HAP-1 (cell line): ENCODE measurements at regions not wholly inside any gene's neighbourhood (a gene's known extent, or its start where the extent isn't known, plus 50 kb on each side); places are given as distances from the start of the nearest gene placed in this dataset.
"Not testable (repeated sequence)": the region's sequence is repeated elsewhere in the genome, so short reads cannot be mapped to it uniquely, and the experiment has no call there.

Source experiments
- DNase-seq, 2 experiments: peaks; one replicate each; pipeline ENCODE4 v3.0.0-alpha.2; 2016 to 2020; ENCODE audit warnings: low spot score in 2 of 2
- H3K27me3 ChIP-seq: fragments of 250-450 bp; sonication (Bioruptor Pico); 2 replicates; pipeline ENCODE4 v1.5.1; 2020; ENCODE audit warnings: low read depth, mild to moderate bottlenecking, moderate library complexity
- H3K36me3 ChIP-seq: fragments of 250-450 bp; sonication (Bioruptor Pico); replicated peaks from 2 replicates; pipeline ENCODE4 v1.5.1; 2020; ENCODE audit warnings: mild to moderate bottlenecking
- H3K4me1 ChIP-seq: fragments of 250-450 bp; sonication (Bioruptor Pico); 2 replicates; pipeline ENCODE4 v1.5.1; 2020; ENCODE audit warnings: mild to moderate bottlenecking
- H3K4me3 ChIP-seq: fragments of 250-450 bp; sonication (Bioruptor Pico); 2 replicates; pipeline ENCODE4 v1.5.1; 2020; ENCODE audit warnings: mild to moderate bottlenecking, moderate library complexity
- H3K9me3 ChIP-seq: fragments of 250-450 bp; sonication (Bioruptor Pico); 2 replicates; pipeline ENCODE4 v1.5.1; 2020; ENCODE audit warnings: mild to moderate bottlenecking, moderate library complexity
- in situ Hi-C: fragments of 300-500 bp; cut with MboI; formaldehyde crosslinking; loops from 3 replicates; pipeline ENCODE4 v1.14.3; 2020; ENCODE audit warnings: low sequenced_read_pairs, inconsistent platforms, mixed read lengths

- Histone ChIP-seq H3K9me3 (peaks cover 27% of the 10 kb centered on the region), H3K4me1 (no peaks in the 10 kb centered on the region), H3K4me3 (no peak overlapping the region), H3K27me3 (no peaks in the 10 kb centered on the region), H3K36me3 (no peaks in the 10 kb centered on the region)
- in situ Hi-C loops = no loop called here
- DNase-seq = no peak
These were observed 1512.7 kb upstream of the TPTE start for GRCh38 chr21:9008636-9009035.

GRCh38 chr21:9009267-9010016, 1511.9 kb upstream of the TPTE start:
- H3K36me3 ChIP-seq, DNase-seq, in situ Hi-C loops, H3K27me3 ChIP-seq, H3K4me1 ChIP-seq, H3K4me3 ChIP-seq: not testable (repeated sequence)
- H3K9me3 ChIP-seq = peaks cover 25% of the 10 kb centered on the region

GRCh38 chr21:9010121-9010795, 1511.1 kb upstream of the TPTE start:
- H3K36me3 ChIP-seq, DNase-seq, H3K4me1 ChIP-seq, in situ Hi-C loops, H3K27me3 ChIP-seq, H3K4me3 ChIP-seq: not testable (repeated sequence)
- H3K9me3 ChIP-seq = peaks cover 25% of the 10 kb centered on the region

GRCh38 chr21:9010936-9011890, 1510.2 kb upstream of the TPTE start:
- in situ Hi-C loops, DNase-seq: not testable (repeated sequence)
- peaks cover 27% of the 10 kb centered on the region for H3K9me3 ChIP-seq

GRCh38 chr21:9011916-9012315, 1509.5 kb upstream of the TPTE start:
- H3K4me1 ChIP-seq, in situ Hi-C loops, H3K4me3 ChIP-seq, H3K27me3 ChIP-seq, DNase-seq, H3K36me3 ChIP-seq: not testable (repeated sequence)
- H3K9me3 ChIP-seq = peaks cover 27% of the 10 kb centered on the region

More at GRCh38 chr21:9010936-9011890, 1510.2 kb upstream of the TPTE start:
- not testable (repeated sequence) for H3K4me1 ChIP-seq, H3K27me3 ChIP-seq, H3K36me3 ChIP-seq, H3K4me3 ChIP-seq

GRCh38 chr21:9013502-9014242, 1507.7 kb upstream of the TPTE start:
- H3K9me3 ChIP-seq = peaks cover 20% of the 10 kb centered on the region
- H3K27me3 ChIP-seq, H3K36me3 ChIP-seq, H3K4me3 ChIP-seq, in situ Hi-C loops, DNase-seq, H3K4me1 ChIP-seq: not testable (repeated sequence)

GRCh38 chr21:9014243-9014734, 1507.1 kb upstream of the TPTE start:
- H3K4me3 ChIP-seq, H3K36me3 ChIP-seq, in situ Hi-C loops, H3K27me3 ChIP-seq, H3K4me1 ChIP-seq, DNase-seq: not testable (repeated sequence)
- peaks cover 19% of the 10 kb centered on the region for H3K9me3 ChIP-seq

- peaks cover 13% of the 10 kb centered on the region for H3K9me3 ChIP-seq
- H3K36me3 ChIP-seq, DNase-seq, H3K27me3 ChIP-seq, in situ Hi-C loops, H3K4me1 ChIP-seq, H3K4me3 ChIP-seq: not testable (repeated sequence)
These were observed 1505.7 kb upstream of the TPTE start for GRCh38 chr21:9015483-9016197.

GRCh38 chr21:9017206-9017605, 1504.2 kb upstream of the TPTE start:
- H3K4me1 ChIP-seq, in situ Hi-C loops, DNase-seq: not testable (repeated sequence)

GRCh38 chr21:9018731-9019253, 1502.6 kb upstream of the TPTE start:
- DNase-seq, H3K9me3 ChIP-seq, H3K4me3 ChIP-seq, in situ Hi-C loops, H3K4me1 ChIP-seq, H3K27me3 ChIP-seq, H3K36me3 ChIP-seq: not testable (repeated sequence)

More at GRCh38 chr21:9017206-9017605, 1504.2 kb upstream of the TPTE start:
- H3K9me3 ChIP-seq, H3K27me3 ChIP-seq, H3K4me3 ChIP-seq, H3K36me3 ChIP-seq: not testable (repeated sequence)

- H3K36me3 ChIP-seq, H3K27me3 ChIP-seq, DNase-seq, H3K9me3 ChIP-seq, H3K4me1 ChIP-seq, H3K4me3 ChIP-seq, in situ Hi-C loops: not testable (repeated sequence)
These were observed 1497.2 kb upstream of the TPTE start for GRCh38 chr21:9024006-9024767.
